Esophagus squamous epithelium (tissue), 4 donors: ENCODE measurements at regions not wholly inside any gene's neighbourhood (a gene's known extent, or its start where the extent isn't known, plus 50 kb on each side); places are given as distances from the start of the nearest gene placed in this dataset.
"Not testable (repeated sequence)": the region's sequence is repeated elsewhere in the genome, so short reads cannot be mapped to it uniquely, and the experiment has no call there.

ENCODE experiments used
- POLR2A ChIP-seq, 4 donors: fragments of 450-650 bp; IDR thresholded peaks; one replicate each; pipeline ENCODE4 v1.6.1; 2017; ENCODE audit warnings: antibody characterized with exemption in 4 of 4, mild to moderate bottlenecking in 4 of 4, moderate library complexity in 3 of 4
- TF ChIP-seq, protein P1 (sequence below), 6 experiments: fragments of 450-650 bp in 4 of 6; fragments of 200-600 bp in 2 of 6; sonication (generic) in 2 of 6; IDR thresholded peaks; one replicate each; pipeline ENCODE4 v1.5.1; 2016 to 2019; ENCODE audit warnings: antibody characterized with exemption in 6 of 6, mild to moderate bottlenecking in 4 of 6, moderate library complexity in 4 of 6

DNA sequence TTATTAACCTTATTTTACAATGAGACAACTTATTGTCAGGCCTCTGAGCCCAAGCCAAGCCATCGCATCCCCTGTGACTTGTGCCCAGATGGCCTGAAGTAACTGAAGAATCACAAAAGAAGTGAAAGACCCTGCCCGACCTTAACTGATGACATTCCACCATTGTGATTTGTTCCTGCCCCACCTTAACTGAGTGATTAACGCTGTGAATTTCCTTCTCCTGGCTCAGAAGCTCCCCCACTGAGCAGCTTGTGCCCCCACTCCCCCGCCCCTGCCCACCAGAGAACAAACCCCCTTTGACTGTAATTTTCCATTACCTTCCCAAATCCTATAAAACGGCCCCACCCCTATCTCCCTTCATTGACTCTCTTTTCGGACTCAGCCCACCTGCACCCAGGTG lies 224.0 kb upstream of the DUSP10 start:
- TF ChIP-seq, protein P1, sequence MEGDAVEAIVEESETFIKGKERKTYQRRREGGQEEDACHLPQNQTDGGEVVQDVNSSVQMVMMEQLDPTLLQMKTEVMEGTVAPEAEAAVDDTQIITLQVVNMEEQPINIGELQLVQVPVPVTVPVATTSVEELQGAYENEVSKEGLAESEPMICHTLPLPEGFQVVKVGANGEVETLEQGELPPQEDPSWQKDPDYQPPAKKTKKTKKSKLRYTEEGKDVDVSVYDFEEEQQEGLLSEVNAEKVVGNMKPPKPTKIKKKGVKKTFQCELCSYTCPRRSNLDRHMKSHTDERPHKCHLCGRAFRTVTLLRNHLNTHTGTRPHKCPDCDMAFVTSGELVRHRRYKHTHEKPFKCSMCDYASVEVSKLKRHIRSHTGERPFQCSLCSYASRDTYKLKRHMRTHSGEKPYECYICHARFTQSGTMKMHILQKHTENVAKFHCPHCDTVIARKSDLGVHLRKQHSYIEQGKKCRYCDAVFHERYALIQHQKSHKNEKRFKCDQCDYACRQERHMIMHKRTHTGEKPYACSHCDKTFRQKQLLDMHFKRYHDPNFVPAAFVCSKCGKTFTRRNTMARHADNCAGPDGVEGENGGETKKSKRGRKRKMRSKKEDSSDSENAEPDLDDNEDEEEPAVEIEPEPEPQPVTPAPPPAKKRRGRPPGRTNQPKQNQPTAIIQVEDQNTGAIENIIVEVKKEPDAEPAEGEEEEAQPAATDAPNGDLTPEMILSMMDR (IDR thresholded peaks at IDR 0.05): not testable (repeated sequence)
- not testable (repeated sequence) for TF ChIP-seq POLR2A (IDR thresholded peaks at IDR 0.05)
